ENCODE measurements at regions not wholly inside any gene's neighbourhood (a gene's known extent, or its start where the extent isn't known, plus 50 kb on each side); places are given as distances from the start of the nearest gene placed in this dataset.

- Histone ChIP-seq H3K27me3 (ENCODE audit: insufficient read depth, low read depth, low read length) (no peaks in the 10 kb centered on the region), H4K20me1 (ENCODE audit: insufficient read depth) (no peaks in the 10 kb centered on the region), H3K4me3 (ENCODE audit: low read length) (no peak overlapping the region), H2AFZ (ENCODE audit: low read depth, low read length) (no peak overlapping the region), H3K4me2 (ENCODE audit: low read length) (no peak overlapping the region), H3K27ac (ENCODE audit: low read length) (no peak overlapping the region), H3K9me3 (ENCODE audit: low read length) (no peaks in the 10 kb centered on the region), H3K36me3 (ENCODE audit: insufficient read depth, low read length) (no peaks in the 10 kb centered on the region), H3K9ac (ENCODE audit: low read length) (no peak overlapping the region), H3K79me2 (replicated peaks; ENCODE audit: insufficient read depth, low read length) (no peaks in the 10 kb centered on the region), H3K9me2 (ENCODE audit: insufficient read depth, low read length) (no peaks in the 10 kb centered on the region), H3F3A (ENCODE audit: insufficient read depth, low read length, poor library complexity, severe bottlenecking) (no peaks in the 10 kb centered on the region)
- TF ChIP-seq MXI1 (conservative IDR thresholded peaks at IDR 0.05; ENCODE audit: poor library complexity, severe bottlenecking) = no peak
- TF ChIP-seq TAF1 (IDR thresholded peaks at IDR 0.05; ENCODE audit: low read depth) = no peak
- TF ChIP-seq, protein P1, sequence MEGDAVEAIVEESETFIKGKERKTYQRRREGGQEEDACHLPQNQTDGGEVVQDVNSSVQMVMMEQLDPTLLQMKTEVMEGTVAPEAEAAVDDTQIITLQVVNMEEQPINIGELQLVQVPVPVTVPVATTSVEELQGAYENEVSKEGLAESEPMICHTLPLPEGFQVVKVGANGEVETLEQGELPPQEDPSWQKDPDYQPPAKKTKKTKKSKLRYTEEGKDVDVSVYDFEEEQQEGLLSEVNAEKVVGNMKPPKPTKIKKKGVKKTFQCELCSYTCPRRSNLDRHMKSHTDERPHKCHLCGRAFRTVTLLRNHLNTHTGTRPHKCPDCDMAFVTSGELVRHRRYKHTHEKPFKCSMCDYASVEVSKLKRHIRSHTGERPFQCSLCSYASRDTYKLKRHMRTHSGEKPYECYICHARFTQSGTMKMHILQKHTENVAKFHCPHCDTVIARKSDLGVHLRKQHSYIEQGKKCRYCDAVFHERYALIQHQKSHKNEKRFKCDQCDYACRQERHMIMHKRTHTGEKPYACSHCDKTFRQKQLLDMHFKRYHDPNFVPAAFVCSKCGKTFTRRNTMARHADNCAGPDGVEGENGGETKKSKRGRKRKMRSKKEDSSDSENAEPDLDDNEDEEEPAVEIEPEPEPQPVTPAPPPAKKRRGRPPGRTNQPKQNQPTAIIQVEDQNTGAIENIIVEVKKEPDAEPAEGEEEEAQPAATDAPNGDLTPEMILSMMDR (IDR thresholded peaks at IDR 0.05; ENCODE audit: poor library complexity, severe bottlenecking) = no peak
- TF ChIP-seq POLR2AphosphoS5 (IDR thresholded peaks at IDR 0.05) = no peak
- no peak for TF ChIP-seq RAD21 (conservative IDR thresholded peaks at IDR 0.05)
These were observed 410.4 kb upstream of the NOVA1 start for GRCh38 chr14:27008187-27008586.

DNA sequence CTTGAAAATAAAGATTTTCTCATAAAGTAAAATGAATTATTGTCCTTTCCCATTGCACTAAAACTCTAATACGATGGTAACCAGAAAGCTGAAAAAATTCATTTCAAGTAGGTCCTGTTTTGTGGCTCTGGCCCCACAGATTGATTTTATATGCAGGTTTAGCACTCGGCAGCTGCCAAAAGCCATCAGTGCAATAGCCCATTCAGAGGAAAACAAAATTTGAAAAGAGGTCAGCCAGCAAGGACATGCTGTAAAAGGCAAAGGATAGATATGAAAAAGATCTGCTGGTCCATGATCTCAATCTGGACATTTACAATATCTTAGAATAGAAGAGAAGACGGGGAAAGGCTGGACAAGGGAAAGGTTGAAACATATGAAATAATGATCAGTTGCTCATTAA, 414.8 kb upstream of the NOVA1 start:
- H3K9me2 ChIP-seq (ENCODE audit: insufficient read depth, low read length) = no peaks in the 10 kb centered on the region
- H3K27ac ChIP-seq (ENCODE audit: low read length) = no peak overlapping the region
- H3K4me3 ChIP-seq (ENCODE audit: low read length) = no peak overlapping the region
- no peaks in the 10 kb centered on the region for H3F3A ChIP-seq (ENCODE audit: insufficient read depth, low read length, poor library complexity, severe bottlenecking)
- TF ChIP-seq EZH2 (IDR thresholded peaks at IDR 0.05; ENCODE audit: borderline replicate concordance, insufficient read depth, low read length, poor library complexity, severe bottlenecking) = no peak
- no peak for TF ChIP-seq TAF1 (IDR thresholded peaks at IDR 0.05; ENCODE audit: low read depth)
- no peak for TF ChIP-seq EP300 (conservative IDR thresholded peaks at IDR 0.05; ENCODE audit: poor library complexity, severe bottlenecking)
- no peak for TF ChIP-seq RAD21 (conservative IDR thresholded peaks at IDR 0.05)
- no peak for TF ChIP-seq POLR2AphosphoS5 (IDR thresholded peaks at IDR 0.05)
- TF ChIP-seq, protein P2, sequence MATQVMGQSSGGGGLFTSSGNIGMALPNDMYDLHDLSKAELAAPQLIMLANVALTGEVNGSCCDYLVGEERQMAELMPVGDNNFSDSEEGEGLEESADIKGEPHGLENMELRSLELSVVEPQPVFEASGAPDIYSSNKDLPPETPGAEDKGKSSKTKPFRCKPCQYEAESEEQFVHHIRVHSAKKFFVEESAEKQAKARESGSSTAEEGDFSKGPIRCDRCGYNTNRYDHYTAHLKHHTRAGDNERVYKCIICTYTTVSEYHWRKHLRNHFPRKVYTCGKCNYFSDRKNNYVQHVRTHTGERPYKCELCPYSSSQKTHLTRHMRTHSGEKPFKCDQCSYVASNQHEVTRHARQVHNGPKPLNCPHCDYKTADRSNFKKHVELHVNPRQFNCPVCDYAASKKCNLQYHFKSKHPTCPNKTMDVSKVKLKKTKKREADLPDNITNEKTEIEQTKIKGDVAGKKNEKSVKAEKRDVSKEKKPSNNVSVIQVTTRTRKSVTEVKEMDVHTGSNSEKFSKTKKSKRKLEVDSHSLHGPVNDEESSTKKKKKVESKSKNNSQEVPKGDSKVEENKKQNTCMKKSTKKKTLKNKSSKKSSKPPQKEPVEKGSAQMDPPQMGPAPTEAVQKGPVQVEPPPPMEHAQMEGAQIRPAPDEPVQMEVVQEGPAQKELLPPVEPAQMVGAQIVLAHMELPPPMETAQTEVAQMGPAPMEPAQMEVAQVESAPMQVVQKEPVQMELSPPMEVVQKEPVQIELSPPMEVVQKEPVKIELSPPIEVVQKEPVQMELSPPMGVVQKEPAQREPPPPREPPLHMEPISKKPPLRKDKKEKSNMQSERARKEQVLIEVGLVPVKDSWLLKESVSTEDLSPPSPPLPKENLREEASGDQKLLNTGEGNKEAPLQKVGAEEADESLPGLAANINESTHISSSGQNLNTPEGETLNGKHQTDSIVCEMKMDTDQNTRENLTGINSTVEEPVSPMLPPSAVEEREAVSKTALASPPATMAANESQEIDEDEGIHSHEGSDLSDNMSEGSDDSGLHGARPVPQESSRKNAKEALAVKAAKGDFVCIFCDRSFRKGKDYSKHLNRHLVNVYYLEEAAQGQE (IDR thresholded peaks at IDR 0.05; ENCODE audit: borderline replicate concordance) = no peak
- TF ChIP-seq SMC3 (conservative IDR thresholded peaks at IDR 0.05; ENCODE audit: poor library complexity) = no peak
- TF ChIP-seq, protein P1 (IDR thresholded peaks at IDR 0.05; ENCODE audit: poor library complexity, severe bottlenecking) = no peak
- TF ChIP-seq MXI1 (conservative IDR thresholded peaks at IDR 0.05; ENCODE audit: poor library complexity, severe bottlenecking) = no peak
- no peaks in the 10 kb centered on the region for H3K79me2 ChIP-seq (replicated peaks; ENCODE audit: insufficient read depth, low read length)
- H3K4me2 ChIP-seq (ENCODE audit: low read length) = no peak overlapping the region
- no peaks in the 10 kb centered on the region for H3K9me3 ChIP-seq (ENCODE audit: low read length)
- no peak overlapping the region for H3K9ac ChIP-seq (ENCODE audit: low read length)
- no peaks in the 10 kb centered on the region for H4K20me1 ChIP-seq (ENCODE audit: insufficient read depth)
- no peak overlapping the region for H2AFZ ChIP-seq (ENCODE audit: low read depth, low read length)
- no peaks in the 10 kb centered on the region for H3K27me3 ChIP-seq (ENCODE audit: insufficient read depth, low read depth, low read length)
- no peaks in the 10 kb centered on the region for H3K36me3 ChIP-seq (ENCODE audit: insufficient read depth, low read length)
